Dendritic cell treated with granulocyte-macrophage colony-stimulating factor and Interleukin-4, amounts not matched to agents 40 ng/mL and 50 ng/mL, for 4 days (primary cell): ENCODE measurements at regions not wholly inside any gene's neighbourhood (a gene's known extent, or its start where the extent isn't known, plus 50 kb on each side); places are given as distances from the start of the nearest gene placed in this dataset.
A peak's percentile ranks its signal among the peaks of the same experiment; 100 is the strongest.

Source experiments
- H3K27ac Mint-ChIP-seq: one replicate; pipeline ENCODE4 v1.8.0; 2022; ENCODE audit warnings: mild to moderate bottlenecking, mixed read lengths
- H3K27me3 Mint-ChIP-seq: one replicate; pipeline ENCODE4 v1.8.0; 2022; ENCODE audit warnings: mild to moderate bottlenecking, mixed read lengths
- H3K36me3 Mint-ChIP-seq: one replicate; pipeline ENCODE4 v1.8.0; 2022; ENCODE audit warnings: low read depth, mixed read lengths
- H3K4me1 Mint-ChIP-seq: one replicate; pipeline ENCODE4 v1.8.0; 2022; ENCODE audit warnings: low read depth, mixed read lengths
- H3K4me3 Mint-ChIP-seq: one replicate; pipeline ENCODE4 v1.8.0; 2022; ENCODE audit warnings: mild to moderate bottlenecking, moderate library complexity, mixed read lengths
- H3K9me3 Mint-ChIP-seq: one replicate; pipeline ENCODE4 v1.8.0; 2022; ENCODE audit warnings: mixed read lengths
- intact Hi-C: fragments of 100-400 bp; cut with micrococcal nuclease; formaldehyde crosslinking; loops from one replicate; pipeline ENCODE4 v1.15.0; 2022

DNA sequence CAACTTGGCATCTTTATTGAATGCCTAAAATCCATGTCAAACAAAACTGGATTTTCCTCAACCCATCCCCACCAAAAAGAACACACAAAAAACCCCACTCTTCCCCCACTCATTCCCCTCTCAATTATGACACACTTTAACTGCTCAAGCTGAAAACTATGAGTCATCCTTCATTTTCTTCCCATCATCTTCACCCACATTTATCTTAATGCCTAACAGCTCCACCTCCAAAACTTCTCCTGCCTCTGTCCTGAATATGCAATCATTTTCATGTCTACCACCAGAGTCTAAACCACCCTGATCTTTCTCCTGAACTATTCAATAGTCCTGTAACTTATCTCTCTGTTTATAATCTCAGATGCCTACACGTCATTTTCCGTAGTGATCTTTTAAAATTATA, 239.7 kb downstream of the BCAT1 start:
- H3K36me3 Mint-ChIP-seq, result no peaks in the 10 kb centered on the region
- H3K4me3 Mint-ChIP-seq, result no peak overlapping the region
- peaks cover 24% of the 10 kb centered on the region for H3K4me1 Mint-ChIP-seq
- intact Hi-C loops, result loop anchor here (5.0 kb wide), 1 partner anchor 33 kb away; no protein-coding TSS in a partner anchor
- H3K27ac Mint-ChIP-seq, result no peak overlapping the region
- H3K9me3 Mint-ChIP-seq, result no peaks in the 10 kb centered on the region
- no peaks in the 10 kb centered on the region for H3K27me3 Mint-ChIP-seq

DNA sequence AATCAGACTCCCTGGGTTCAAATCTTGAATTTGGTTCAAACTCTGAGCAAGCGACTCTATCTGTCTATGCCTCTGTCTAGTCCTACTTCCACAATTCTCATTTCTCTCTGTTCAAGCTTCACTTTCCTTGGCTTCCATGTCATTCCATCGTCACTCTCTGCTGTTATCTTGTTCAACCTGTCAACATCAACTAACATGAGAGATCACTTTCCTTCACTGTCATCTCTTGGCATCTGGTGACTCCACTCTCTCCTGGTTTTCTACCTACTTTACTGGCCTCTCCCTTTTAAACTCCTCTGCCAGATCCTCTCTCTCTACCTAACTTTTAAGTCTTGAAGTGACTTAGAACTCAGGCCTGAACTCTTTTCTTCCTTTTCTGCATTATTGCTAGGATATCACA, 240.2 kb downstream of the BCAT1 start:
- no peak overlapping the region for H3K4me3 Mint-ChIP-seq
- no peaks in the 10 kb centered on the region for H3K27me3 Mint-ChIP-seq
- H3K27ac Mint-ChIP-seq, result no peak overlapping the region
- H3K36me3 Mint-ChIP-seq, result no peaks in the 10 kb centered on the region
- no peaks in the 10 kb centered on the region for H3K9me3 Mint-ChIP-seq
- intact Hi-C loops, result loop anchor here (5.0 kb wide), 1 partner anchor 34 kb away; no protein-coding TSS in a partner anchor
- H3K4me1 Mint-ChIP-seq, result peaks cover 29% of the 10 kb centered on the region

DNA sequence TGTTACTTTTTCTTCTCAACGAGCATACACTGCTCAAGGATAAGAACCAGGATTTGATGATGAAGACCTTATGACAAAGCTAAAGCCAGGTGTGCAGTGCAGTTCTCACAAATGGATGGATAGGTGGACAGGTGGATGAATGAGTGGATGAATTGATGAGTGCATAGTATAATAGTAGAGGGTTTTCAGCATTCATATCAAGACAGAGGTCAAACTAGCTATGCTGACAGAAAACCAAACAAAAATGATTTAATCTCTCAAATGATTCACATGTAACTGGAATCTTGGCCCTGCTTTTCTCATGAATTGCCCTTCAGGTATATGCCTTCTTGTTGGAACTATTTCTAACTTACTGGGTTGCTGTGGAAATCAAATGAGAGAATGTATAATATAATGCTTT, 240.9 kb downstream of the BCAT1 start:
- Mint-ChIP-seq H3K4me3 (no peak overlapping the region), H3K9me3 (no peaks in the 10 kb centered on the region)

DNA sequence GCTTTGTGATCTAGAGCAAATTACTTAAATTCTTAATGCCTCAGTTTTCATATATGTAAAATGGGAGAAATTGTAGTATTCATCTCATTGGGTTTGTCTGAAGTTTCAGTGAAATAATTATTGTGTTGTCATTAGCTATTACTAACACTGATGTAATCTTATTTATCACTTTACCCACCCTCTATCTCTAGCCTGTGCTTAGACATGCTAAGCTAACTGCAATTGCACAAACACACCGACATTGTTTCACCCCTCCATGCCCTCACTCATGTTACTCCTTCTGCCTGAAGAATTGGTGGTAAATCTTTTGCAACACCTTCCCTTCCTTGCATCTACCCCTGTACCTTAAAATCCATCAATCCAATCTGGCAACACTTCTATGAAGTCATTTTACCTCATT, 241.6 kb downstream of the BCAT1 start:
- H3K36me3 Mint-ChIP-seq, result no peaks in the 10 kb centered on the region
- H3K4me3 Mint-ChIP-seq, result no peak overlapping the region
- no peak overlapping the region for H3K27ac Mint-ChIP-seq
- H3K27me3 Mint-ChIP-seq, result no peaks in the 10 kb centered on the region
- intact Hi-C loops, result loop anchor here (5.0 kb wide), 1 partner anchor 35 kb away; no protein-coding TSS in a partner anchor
- no peaks in the 10 kb centered on the region for H3K9me3 Mint-ChIP-seq
- peaks cover 31% of the 10 kb centered on the region for H3K4me1 Mint-ChIP-seq

More for the DNA sequence above, 240.9 kb downstream of the BCAT1 start:
- Mint-ChIP-seq H3K36me3 (no peaks in the 10 kb centered on the region), H3K27ac (no peak overlapping the region), H3K4me1 (peaks cover 31% of the 10 kb centered on the region), H3K27me3 (no peaks in the 10 kb centered on the region)
- intact Hi-C loops, result loop anchor here (5.0 kb wide), 1 partner anchor 34 kb away; no protein-coding TSS in a partner anchor

DNA sequence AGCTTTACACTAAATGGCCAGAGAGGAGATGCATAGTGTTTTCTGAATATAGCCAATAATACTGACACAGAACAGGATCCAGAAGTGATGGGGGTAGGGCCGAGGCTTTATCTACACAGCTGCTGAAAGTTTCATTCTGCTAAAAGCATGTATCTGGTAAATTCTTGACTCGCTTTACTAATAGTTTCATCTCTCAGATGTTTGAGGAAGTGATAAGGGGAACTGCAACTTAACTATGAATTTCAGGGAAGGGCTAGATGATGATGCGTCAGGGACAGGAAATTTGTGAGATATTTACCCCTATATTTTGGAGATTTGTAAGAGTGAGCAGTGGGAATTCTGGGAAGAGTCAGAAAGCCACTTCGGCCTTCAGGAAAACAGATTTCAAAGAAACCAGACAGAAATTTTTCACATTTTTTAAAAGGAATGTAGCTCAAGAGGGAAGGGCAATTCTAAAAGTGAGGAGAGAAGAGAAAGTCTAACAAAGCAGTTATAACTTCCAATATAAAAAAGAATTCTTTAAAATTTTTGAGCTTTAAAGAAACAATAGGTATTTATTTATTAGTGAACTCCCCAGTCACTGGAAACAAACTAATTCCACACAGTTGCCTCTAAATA, 243.1 kb downstream of the BCAT1 start:
- Mint-ChIP-seq H3K4me3 (peak overlapping the region; percentile 14), H3K36me3 (no peaks in the 10 kb centered on the region), H3K27ac (peak overlapping the region; percentile 91), H3K27me3 (no peaks in the 10 kb centered on the region), H3K9me3 (peaks cover 5% of the 10 kb centered on the region), H3K4me1 (peaks cover 26% of the 10 kb centered on the region)
- intact Hi-C loops, result loop anchor here (5.0 kb wide), 1 partner anchor 36 kb away; no protein-coding TSS in a partner anchor

DNA sequence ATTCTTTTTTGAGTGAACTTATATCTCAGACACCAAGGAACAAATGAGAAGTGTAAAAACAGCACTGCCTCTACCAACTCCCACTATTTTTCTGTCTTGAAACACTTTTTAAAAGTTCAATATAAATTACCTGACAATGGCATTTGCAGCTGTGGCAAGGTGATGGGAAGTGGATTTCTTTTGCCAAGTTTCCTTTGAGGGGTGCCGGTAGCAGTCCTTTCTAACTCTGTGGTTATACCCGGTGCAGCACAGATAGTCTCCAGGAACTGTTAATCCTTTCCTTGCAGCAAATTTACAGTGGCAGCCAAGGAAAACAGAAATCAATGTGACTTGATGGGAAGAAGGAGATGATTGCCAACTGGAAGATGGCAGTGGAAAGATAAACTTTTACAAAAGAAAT, 243.7 kb downstream of the BCAT1 start:
- peak overlapping the region; percentile 0 for H3K4me3 Mint-ChIP-seq
- H3K9me3 Mint-ChIP-seq, result peaks cover 10% of the 10 kb centered on the region
- no peaks in the 10 kb centered on the region for H3K36me3 Mint-ChIP-seq
- intact Hi-C loops, result loop anchor here (5.0 kb wide), 1 partner anchor 37 kb away; no protein-coding TSS in a partner anchor
- H3K27ac Mint-ChIP-seq, result peak overlapping the region; percentile 91
- H3K4me1 Mint-ChIP-seq, result peaks cover 23% of the 10 kb centered on the region
- H3K27me3 Mint-ChIP-seq, result no peaks in the 10 kb centered on the region

DNA sequence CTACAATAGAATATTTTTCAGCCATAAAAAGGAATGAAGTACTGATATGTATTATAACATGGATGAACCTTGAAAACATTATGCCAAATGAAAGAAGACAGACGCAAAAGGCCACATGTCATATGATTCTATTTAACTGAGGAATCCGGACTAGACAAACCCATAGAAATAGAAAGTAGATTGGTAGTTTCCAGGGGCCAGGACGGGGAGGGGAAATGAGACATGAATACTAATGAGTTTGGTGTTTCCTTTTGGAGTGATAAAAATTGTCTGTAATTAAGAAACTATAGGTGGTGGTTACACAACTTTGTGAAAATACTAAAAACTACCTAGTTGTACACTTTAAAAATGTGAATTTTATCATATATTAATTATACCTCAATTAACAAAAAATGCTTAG, 247.6 kb downstream of the BCAT1 start:
- intact Hi-C loops, result no loop called here
- Mint-ChIP-seq H3K27ac (no peak overlapping the region), H3K27me3 (no peaks in the 10 kb centered on the region), H3K36me3 (no peaks in the 10 kb centered on the region), H3K9me3 (peaks cover 10% of the 10 kb centered on the region), H3K4me1 (peaks cover 32% of the 10 kb centered on the region), H3K4me3 (no peak overlapping the region)

DNA sequence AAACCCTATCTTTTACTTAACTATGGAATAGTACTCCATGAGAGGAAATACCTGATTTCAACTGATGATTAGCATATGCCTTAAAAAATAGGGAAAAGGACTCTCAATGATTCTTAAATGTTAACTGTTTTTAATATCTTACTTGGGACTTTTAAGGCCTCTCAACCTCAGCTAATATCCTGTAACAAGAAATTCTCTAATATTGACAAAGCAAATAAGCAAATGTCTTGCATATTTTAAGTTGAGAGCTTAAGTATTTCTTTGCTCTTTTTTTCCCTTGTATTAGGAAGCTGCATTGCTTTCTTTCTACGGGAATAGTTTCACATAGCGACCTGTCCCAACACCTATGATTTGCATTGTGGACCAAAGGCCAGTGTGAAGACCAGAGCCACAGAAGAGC, 249.9 kb downstream of the BCAT1 start:
- intact Hi-C loops, result no loop called here
- no peak overlapping the region for H3K27ac Mint-ChIP-seq
- H3K36me3 Mint-ChIP-seq, result no peaks in the 10 kb centered on the region
- peaks cover 15% of the 10 kb centered on the region for H3K4me1 Mint-ChIP-seq
- no peak overlapping the region for H3K4me3 Mint-ChIP-seq
- no peaks in the 10 kb centered on the region for H3K27me3 Mint-ChIP-seq
- H3K9me3 Mint-ChIP-seq, result peaks cover 10% of the 10 kb centered on the region

DNA sequence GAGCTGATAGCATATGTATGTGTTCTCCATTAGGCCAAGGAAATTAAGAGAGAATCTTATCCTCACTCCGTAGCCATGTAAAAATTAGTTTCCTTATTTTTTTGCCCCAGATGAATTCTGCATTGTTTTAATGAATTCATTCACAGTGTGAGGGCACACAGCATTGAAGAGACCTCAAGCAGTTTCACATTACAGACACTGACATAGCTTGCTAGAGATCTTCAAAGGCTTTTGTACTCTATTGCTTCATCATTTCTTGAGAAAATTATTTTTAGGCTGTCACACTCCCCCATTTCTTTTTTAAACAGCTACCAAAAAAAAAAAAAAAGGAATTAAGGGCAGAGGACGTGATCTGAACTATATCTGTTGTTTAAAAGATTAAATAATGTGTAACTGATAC, 251.1 kb downstream of the BCAT1 start:
- Mint-ChIP-seq H3K9me3 (peaks cover 10% of the 10 kb centered on the region), H3K27ac (no peak overlapping the region), H3K27me3 (no peaks in the 10 kb centered on the region), H3K4me3 (no peak overlapping the region), H3K36me3 (no peaks in the 10 kb centered on the region), H3K4me1 (peaks cover 10% of the 10 kb centered on the region)
- intact Hi-C loops, result no loop called here

DNA sequence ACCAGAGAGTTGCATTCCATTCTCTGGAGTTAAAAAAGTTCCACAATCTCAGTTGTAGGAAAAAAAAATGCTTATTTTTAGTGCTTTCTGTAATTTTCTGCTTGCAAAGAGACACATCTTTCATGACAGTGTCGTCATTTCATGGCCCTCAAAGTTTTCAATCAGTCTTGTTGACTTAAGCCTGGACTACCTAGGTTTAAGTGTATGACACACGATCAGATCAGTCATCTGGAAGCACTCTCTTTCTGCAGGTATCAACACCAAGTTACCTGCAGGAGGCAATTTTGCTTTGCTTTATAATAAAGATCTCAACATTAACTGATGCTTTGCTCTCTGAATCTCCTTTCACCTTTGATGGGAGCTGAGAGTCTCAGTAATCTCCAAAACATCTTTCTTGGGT, 251.6 kb downstream of the BCAT1 start:
- no peak overlapping the region for H3K4me3 Mint-ChIP-seq
- no peaks in the 10 kb centered on the region for H3K27me3 Mint-ChIP-seq
- no peaks in the 10 kb centered on the region for H3K36me3 Mint-ChIP-seq
- peaks cover 10% of the 10 kb centered on the region for H3K4me1 Mint-ChIP-seq
- intact Hi-C loops, result no loop called here
- peaks cover 10% of the 10 kb centered on the region for H3K9me3 Mint-ChIP-seq
- H3K27ac Mint-ChIP-seq, result no peak overlapping the region

DNA sequence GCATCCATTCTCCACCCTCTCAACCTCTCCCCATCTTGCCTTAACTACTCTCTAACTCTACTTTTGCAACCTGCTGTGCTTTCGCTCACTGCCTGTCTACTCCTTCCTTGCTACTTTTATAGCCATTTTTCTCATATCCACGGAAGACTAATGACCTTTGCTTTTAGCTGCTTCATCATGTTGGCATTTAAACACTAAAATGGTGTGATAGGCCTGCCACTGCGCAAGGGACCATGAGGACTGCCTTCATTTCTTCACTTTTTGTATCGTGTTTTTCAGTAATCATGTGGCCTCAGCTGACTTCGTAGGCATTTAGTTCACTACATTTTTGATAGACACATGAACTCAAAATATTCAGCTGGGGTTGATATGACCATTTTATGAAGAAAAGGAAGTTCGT, 252.1 kb downstream of the BCAT1 start:
- intact Hi-C loops, result no loop called here
- H3K27me3 Mint-ChIP-seq, result no peaks in the 10 kb centered on the region
- H3K4me1 Mint-ChIP-seq, result peaks cover 10% of the 10 kb centered on the region
- peaks cover 10% of the 10 kb centered on the region for H3K9me3 Mint-ChIP-seq
- no peak overlapping the region for H3K27ac Mint-ChIP-seq
- H3K36me3 Mint-ChIP-seq, result no peaks in the 10 kb centered on the region
- no peak overlapping the region for H3K4me3 Mint-ChIP-seq

DNA sequence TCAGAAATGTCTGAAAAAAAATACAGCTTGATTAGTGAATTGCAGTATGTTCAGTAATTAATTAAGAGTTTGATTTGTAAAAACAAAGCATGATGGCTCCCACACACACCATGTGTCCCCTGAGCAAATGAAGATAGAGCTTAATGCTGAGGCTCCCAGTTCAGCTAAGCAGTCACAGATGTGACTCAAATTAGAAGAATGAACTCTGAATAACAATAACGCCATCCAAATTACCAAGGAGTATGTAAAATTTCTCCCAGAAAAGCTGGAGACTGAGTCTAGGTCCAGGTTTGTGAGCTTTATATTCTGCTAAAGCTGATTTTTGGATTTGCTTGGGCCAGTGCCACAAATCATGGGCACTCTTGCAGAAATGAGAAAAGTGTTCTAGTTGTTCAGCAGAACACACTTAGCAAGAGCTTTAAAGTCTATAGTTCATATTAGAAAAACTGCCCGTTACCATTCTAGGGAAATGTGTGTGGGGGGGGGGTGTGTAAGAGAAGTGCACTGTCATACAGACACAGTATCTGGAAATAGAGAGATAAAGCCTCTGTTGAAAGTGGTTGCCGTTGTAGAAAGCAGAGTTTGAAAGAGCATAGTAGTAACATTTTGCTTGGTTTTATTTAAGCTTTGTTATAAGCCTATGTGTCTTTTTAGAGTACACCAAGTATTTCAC, 253.1 kb downstream of the BCAT1 start:
- Mint-ChIP-seq H3K4me3 (no peak overlapping the region), H3K36me3 (no peaks in the 10 kb centered on the region), H3K9me3 (peaks cover 4% of the 10 kb centered on the region), H3K27me3 (no peaks in the 10 kb centered on the region), H3K27ac (no peak overlapping the region), H3K4me1 (peaks cover 10% of the 10 kb centered on the region)
- intact Hi-C loops, result no loop called here

DNA sequence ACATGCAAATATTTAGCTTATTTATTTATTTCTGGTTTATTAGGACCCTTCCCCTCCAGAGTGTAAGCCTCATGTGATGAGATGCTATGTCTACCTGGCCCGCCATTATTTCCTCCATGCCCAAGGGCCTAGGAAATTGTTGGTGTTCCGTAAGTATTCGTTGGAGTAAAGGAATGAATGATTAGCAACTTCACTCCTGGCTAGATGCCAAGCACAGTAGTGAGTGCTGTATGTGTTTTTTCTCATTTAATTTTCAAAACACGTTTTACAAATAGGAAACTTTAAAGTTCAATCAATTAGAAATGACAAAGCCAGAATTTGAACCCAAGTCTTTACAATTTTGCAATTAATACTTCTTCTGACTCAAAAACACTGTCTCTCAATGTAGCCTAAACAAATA, 253.8 kb downstream of the BCAT1 start:
- H3K27me3 Mint-ChIP-seq, result peaks cover 2% of the 10 kb centered on the region
- H3K27ac Mint-ChIP-seq, result no peak overlapping the region
- H3K36me3 Mint-ChIP-seq, result no peaks in the 10 kb centered on the region
- H3K4me3 Mint-ChIP-seq, result no peak overlapping the region
- intact Hi-C loops, result no loop called here
- peaks cover 10% of the 10 kb centered on the region for H3K4me1 Mint-ChIP-seq
- H3K9me3 Mint-ChIP-seq, result no peaks in the 10 kb centered on the region

DNA sequence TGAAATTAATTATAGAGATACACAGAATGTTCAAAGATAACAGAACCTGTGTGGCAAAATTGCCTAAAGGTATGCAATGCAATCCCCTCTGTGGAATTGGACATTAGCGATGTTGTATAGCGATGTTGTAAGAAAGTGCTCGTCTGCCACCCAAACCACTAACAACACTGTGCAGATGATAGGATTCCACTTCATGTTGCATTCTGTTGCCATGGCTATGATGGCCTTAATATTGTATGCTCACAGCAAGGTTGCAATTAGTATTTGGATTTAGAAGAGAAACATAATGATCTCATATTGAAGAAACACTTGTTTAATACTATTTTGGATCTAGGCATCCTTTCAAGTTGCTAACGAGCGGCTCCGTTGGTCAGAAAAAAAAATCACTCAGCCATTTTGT, 260.3 kb downstream of the BCAT1 start:
- no peaks in the 10 kb centered on the region for H3K36me3 Mint-ChIP-seq
- no peaks in the 10 kb centered on the region for H3K4me1 Mint-ChIP-seq
- no peak overlapping the region for H3K27ac Mint-ChIP-seq
- no peak overlapping the region for H3K4me3 Mint-ChIP-seq
- H3K27me3 Mint-ChIP-seq, result peaks cover 5% of the 10 kb centered on the region
- intact Hi-C loops, result no loop called here
- H3K9me3 Mint-ChIP-seq, result no peaks in the 10 kb centered on the region
